Epithelial cell of esophagus (primary cell): ENCODE measurements at regions not wholly inside any gene's neighbourhood (a gene's known extent, or its start where the extent isn't known, plus 50 kb on each side); places are given as distances from the start of the nearest gene placed in this dataset.

Source experiments
- DNase-seq: peaks from one replicate; pipeline ENCODE4 v3.0.0; 2010; ENCODE audit warnings: low read depth
- H3K4me3 ChIP-seq: 2 replicates; pipeline ENCODE4 v1.5.1; 2011; ENCODE audit warnings: mild to moderate bottlenecking, low read length, control low read depth
- TF ChIP-seq, protein P1 (sequence below): IDR thresholded peaks from 2 replicates; pipeline ENCODE4 v1.5.1; 2011; ENCODE audit warnings: low read depth, mild to moderate bottlenecking, low read length, control low read depth, inconsistent platforms; ENCODE audit not compliant: insufficient read depth; ENCODE audit errors: missing control alignments

GRCh38 chr11:13062115-13062514 lies 53.0 kb downstream of the RASSF10 start:
- TF ChIP-seq, protein P1, sequence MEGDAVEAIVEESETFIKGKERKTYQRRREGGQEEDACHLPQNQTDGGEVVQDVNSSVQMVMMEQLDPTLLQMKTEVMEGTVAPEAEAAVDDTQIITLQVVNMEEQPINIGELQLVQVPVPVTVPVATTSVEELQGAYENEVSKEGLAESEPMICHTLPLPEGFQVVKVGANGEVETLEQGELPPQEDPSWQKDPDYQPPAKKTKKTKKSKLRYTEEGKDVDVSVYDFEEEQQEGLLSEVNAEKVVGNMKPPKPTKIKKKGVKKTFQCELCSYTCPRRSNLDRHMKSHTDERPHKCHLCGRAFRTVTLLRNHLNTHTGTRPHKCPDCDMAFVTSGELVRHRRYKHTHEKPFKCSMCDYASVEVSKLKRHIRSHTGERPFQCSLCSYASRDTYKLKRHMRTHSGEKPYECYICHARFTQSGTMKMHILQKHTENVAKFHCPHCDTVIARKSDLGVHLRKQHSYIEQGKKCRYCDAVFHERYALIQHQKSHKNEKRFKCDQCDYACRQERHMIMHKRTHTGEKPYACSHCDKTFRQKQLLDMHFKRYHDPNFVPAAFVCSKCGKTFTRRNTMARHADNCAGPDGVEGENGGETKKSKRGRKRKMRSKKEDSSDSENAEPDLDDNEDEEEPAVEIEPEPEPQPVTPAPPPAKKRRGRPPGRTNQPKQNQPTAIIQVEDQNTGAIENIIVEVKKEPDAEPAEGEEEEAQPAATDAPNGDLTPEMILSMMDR, result no peak
- no peak for DNase-seq
- no peak overlapping the region for H3K4me3 ChIP-seq

- TF ChIP-seq, protein P1, result no peak
- no peak for DNase-seq
- H3K4me3 ChIP-seq, result no peak overlapping the region
These were observed 55.5 kb downstream of the RASSF10 start for GRCh38 chr11:13064593-13064992.

DNA sequence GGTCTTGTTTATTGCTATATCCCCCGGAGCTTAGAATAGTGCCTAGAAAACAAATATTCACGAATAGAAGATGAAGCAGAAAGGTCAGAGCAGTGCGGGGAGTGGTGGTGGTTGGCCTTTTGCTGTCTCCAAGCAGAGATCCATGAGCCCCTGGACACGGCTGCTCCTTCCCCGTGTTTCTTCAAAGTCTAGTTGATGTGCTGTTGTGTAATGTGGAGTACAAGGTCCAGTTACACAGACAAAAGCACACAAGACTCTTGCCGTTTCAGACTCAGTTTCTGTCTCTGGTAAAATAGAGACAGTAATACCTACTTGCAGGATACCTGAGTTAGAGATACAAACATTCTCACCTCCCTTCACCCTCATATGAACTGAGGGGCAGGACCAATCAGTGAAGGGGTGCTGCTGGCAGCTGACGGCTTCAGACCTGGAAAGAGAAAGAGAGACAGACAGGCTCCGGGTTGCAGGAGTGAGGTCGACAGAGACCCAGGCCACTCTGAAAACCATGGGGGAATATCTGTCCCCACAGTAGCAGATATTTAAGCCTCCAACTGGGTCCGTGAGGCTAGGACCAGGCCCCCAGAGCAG lies 56.2 kb downstream of the RASSF10 start:
- no peak for DNase-seq
- no peak overlapping the region for H3K4me3 ChIP-seq
- TF ChIP-seq, protein P1, result no peak

- TF ChIP-seq, protein P1, result no peak
- H3K4me3 ChIP-seq, result no peak overlapping the region
- DNase-seq, result peak; percentile 64
These were observed 59.1 kb downstream of the RASSF10 start for GRCh38 chr11:13068211-13068610.

DNA sequence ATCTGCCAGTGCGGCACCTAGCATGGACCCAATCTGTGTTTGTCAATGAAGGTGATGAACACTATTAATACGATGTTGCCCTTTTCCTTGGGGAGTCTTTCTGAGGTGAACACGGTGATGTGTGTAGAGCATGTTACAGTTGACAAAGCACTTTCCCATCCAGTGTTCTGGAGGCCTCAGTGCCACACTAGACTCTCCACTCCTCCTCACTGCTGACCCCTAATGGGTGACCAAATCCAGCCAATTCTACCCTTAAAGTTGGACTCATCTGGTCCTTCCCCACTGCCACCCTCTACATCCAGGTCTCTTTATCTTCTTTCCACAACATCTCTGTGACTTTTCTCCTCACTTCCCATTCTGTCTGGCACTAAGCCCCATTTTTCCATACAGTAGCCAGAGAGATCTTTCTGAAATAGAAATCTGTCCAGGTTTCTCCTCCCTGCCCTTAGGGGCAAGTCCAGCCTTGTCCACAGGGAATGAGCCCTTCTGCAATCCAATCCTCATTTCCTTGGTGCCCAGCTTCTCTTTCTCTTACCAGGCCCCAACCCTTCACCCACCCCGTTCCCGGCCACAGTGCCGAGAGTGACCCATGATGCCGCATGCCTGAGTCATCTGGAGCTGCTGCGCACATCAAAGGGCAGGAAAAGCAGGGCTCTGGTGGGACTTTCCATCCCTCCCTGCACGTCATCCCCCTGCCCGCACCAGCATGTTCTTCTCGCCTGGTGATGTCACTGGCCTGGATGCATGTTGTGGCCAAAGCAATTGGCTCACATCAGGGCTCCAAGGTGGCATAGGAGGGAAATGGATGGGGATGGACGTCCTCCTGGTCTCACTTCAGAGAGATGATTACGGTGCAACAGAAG lies 64.2 kb downstream of the RASSF10 start:
- no peak overlapping the region for H3K4me3 ChIP-seq
- TF ChIP-seq, protein P1, result no peak
- peak; percentile 98 for DNase-seq

GRCh38 chr11:13074714-13075464 lies 65.8 kb downstream of the RASSF10 start:
- TF ChIP-seq, protein P1, result no peak
- no peak for DNase-seq
- H3K4me3 ChIP-seq, result no peak overlapping the region
